ENCODE measurements at regions not wholly inside any gene's neighbourhood (a gene's known extent, or its start where the extent isn't known, plus 50 kb on each side); places are given as distances from the start of the nearest gene placed in this dataset.

DNA sequence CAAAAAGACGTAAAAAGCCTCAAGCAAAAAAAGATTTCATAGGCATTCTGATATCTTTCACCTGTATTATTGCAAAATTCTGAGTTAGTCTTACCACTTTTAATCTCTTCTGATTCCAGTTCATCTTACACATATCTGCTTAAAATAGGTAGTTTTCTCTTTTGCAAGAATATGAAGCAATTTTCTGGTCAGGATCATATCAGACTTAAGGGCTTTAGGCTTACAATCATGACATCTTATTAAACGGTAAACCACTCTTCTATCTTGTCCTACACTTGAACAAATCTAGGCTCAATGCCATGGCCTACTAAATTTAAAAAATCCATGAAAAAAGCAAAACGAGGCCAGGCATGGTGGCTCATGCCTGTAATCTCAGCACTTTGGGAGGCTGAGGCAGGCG is 50.1 kb upstream of the GAREM1 start:
- Mint-ChIP-seq H3K4me3 (no peak overlapping the region), H3K27me3 (peaks cover 23% of the 10 kb centered on the region)

More for the DNA sequence above, 50.1 kb upstream of the GAREM1 start:
- no peak overlapping the region for H3K27ac Mint-ChIP-seq
- H3K4me1 Mint-ChIP-seq = no peaks in the 10 kb centered on the region
- ChIA-PET CTCF (interaction anchor here (0.7 kb wide), 1 partner anchor 786 kb away, joined by 3 read pairs; no protein-coding TSS in a partner anchor), POLR2A (no interaction called here)
- no peak for DNase-seq
- no peaks in the 10 kb centered on the region for H3K9me3 Mint-ChIP-seq
- no peaks in the 10 kb centered on the region for H3K36me3 Mint-ChIP-seq (ENCODE audit: low read depth)

All from activated CD4-positive, alpha-beta T cell treated with anti-CD3 and anti-CD28 coated beads, Interleukin-2, amount 10 ng/mL, durations not matched to agents 7 days and 5 days (primary cell).